Brain microvascular endothelial cell (primary cell): ENCODE measurements at regions not wholly inside any gene's neighbourhood (a gene's known extent, or its start where the extent isn't known, plus 50 kb on each side); places are given as distances from the start of the nearest gene placed in this dataset.

Experiments used
- DNase-seq: peaks from one replicate; pipeline ENCODE4 v3.0.0-alpha.2; 2020
- H3K27ac ChIP-seq: fragments of 250-450 bp; sonication (Bioruptor Pico); 2 replicates; pipeline ENCODE4 v1.5.1; 2020; ENCODE audit warnings: mild to moderate bottlenecking, moderate library complexity
- H3K27me3 ChIP-seq: fragments of 250-450 bp; sonication (Bioruptor Pico); replicated peaks from 2 replicates; pipeline ENCODE4 v1.5.1; 2020; ENCODE audit warnings: mild to moderate bottlenecking
- H3K36me3 ChIP-seq: fragments of 250-450 bp; sonication (Bioruptor Pico); replicated peaks from 2 replicates; pipeline ENCODE4 v1.5.1; 2020; ENCODE audit warnings: mild to moderate bottlenecking
- H3K4me3 ChIP-seq: 2 replicates; pipeline ENCODE4 v1.5.1; 2011; ENCODE audit warnings: low read depth, mild to moderate bottlenecking, control low read depth, low read length, moderate library complexity
- in situ Hi-C: cut with HindIII; loops from 2 replicates; pipeline ENCODE4 v1.10.0; 2017; ENCODE audit warnings: low sequenced_read_pairs, low pct_ligation_motif_present
- TF ChIP-seq, protein P1 (sequence below): IDR thresholded peaks from 2 replicates; pipeline ENCODE4 v1.5.1; 2011; ENCODE audit warnings: low read depth, mild to moderate bottlenecking, moderate library complexity, low read length, control low read depth, inconsistent platforms; ENCODE audit errors: missing control alignments

DNA sequence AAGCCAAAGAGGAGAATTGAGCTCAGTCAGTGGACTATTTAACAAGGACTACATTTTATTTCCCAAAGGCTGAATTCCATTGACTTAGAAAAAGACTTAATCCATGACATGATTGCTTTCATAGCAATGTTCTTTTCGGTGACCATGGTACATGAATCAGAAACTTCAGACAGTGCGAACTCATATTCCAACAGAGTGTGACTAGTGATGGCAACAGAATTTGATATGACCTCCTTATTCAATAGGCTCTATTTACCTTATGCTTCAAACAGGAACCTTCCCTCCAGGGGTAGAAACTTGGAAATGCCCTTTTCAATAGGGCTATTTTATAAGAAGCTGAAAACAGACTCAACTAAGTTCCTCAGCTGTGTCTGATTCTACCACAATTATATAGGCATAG, 191.9 kb downstream of the RND3 start:
- TF ChIP-seq, protein P1, sequence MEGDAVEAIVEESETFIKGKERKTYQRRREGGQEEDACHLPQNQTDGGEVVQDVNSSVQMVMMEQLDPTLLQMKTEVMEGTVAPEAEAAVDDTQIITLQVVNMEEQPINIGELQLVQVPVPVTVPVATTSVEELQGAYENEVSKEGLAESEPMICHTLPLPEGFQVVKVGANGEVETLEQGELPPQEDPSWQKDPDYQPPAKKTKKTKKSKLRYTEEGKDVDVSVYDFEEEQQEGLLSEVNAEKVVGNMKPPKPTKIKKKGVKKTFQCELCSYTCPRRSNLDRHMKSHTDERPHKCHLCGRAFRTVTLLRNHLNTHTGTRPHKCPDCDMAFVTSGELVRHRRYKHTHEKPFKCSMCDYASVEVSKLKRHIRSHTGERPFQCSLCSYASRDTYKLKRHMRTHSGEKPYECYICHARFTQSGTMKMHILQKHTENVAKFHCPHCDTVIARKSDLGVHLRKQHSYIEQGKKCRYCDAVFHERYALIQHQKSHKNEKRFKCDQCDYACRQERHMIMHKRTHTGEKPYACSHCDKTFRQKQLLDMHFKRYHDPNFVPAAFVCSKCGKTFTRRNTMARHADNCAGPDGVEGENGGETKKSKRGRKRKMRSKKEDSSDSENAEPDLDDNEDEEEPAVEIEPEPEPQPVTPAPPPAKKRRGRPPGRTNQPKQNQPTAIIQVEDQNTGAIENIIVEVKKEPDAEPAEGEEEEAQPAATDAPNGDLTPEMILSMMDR, result no peak
- in situ Hi-C loops, result no loop called here
- no peak overlapping the region for H3K4me3 ChIP-seq

DNA sequence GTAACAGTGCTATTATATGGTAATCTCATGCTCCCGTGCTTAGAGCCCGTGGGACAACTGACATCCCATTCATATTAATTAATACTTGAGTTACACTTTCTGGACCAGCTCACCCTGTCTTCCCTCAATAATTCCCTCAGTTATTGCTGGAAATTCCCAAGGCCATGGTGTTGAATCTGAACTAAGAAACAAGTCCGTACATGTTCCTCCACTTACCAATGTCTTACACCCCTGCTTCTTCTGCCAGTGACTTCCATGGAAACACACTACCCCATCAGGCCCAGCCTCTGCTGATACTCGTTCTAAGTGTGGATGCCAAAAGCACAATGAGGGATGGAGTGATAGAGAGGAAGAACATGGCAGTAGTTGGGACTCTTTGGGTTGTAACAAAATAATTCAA, 193.7 kb downstream of the RND3 start:
- no peaks in the 10 kb centered on the region for H3K36me3 ChIP-seq
- H3K27me3 ChIP-seq, result no peaks in the 10 kb centered on the region
- in situ Hi-C loops, result no loop called here
- DNase-seq, result no peak
- no peak overlapping the region for H3K27ac ChIP-seq
- TF ChIP-seq, protein P1, result no peak
- no peak overlapping the region for H3K4me3 ChIP-seq

More for the DNA sequence above, 191.9 kb downstream of the RND3 start:
- Histone ChIP-seq H3K36me3 (no peaks in the 10 kb centered on the region), H3K27me3 (no peaks in the 10 kb centered on the region), H3K27ac (no peak overlapping the region)
- no peak for DNase-seq

DNA sequence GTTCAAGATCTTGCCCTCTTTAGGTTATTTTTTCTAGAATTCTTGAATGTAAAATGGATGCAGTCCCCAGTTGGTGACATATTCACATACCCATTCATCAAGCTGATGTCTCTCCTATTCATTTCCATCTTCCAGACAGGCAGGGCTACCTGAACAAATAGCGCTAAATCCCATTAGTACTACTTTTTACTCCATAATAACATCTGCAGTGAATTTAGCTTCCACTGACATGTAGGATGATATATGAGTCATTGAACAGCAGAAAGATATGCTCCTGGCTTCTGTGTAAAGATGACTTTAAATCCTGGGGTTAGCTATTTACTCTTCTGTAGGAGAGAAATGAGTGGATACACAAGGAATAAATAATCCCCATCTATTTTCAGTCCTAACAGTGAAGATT, 194.7 kb downstream of the RND3 start:
- in situ Hi-C loops, result no loop called here
- TF ChIP-seq, protein P1, result no peak
- no peak overlapping the region for H3K4me3 ChIP-seq
- H3K27me3 ChIP-seq, result no peaks in the 10 kb centered on the region
- H3K27ac ChIP-seq, result no peak overlapping the region
- peak; percentile 4 for DNase-seq
- no peaks in the 10 kb centered on the region for H3K36me3 ChIP-seq

DNA sequence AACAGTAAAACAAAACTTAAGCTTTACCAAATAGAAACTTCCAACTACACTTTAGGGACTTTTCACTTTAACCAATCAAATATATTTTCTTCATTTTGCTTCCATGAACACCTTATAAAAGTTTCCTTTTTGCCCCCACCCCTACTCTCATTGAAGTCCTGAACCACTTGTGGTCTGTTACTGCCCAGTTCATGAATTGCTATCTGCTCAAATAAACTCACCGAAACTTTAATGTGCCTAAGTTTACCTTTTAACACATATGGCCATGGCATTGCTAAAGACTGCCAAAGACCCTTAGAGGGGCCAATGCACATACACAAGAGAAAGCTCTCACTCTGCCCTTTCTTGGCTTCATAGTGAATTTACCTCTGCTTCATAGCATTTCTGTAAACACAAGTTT, 195.3 kb downstream of the RND3 start:
- TF ChIP-seq, protein P1, result no peak

DNA sequence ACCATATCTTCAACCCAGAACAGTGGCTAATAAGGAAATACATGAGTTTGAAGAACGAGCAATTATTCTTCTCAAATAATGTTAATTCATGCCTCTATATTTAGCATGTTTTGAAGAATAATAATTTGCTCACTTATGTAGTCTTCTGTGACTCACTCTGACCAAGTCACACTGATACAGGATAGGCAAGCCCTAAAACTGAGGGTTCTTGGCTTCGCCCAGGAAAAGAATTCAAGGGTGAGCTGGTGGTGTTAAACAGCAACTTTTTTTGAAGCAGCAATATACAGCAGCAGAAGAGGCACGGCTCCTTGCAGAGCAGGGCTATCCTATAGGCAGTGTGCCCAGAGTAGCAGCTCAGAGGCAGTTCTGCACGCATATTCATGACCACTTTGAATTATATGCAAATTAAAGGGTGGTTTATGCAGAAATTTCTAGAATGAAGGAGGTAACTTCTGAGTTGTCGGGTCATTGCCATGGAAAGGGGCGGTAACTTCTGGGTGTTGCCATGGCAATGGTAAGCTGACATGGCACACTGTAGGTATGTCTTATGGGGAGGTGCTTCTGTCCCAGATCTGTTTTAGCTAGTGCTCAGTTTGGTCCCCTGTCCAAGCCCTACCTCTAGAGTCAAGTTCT, 200.6 kb downstream of the RND3 start:
- H3K36me3 ChIP-seq, result no peaks in the 10 kb centered on the region
- in situ Hi-C loops, result no loop called here
- no peak overlapping the region for H3K4me3 ChIP-seq
- DNase-seq, result no peak
- no peak overlapping the region for H3K27ac ChIP-seq
- no peaks in the 10 kb centered on the region for H3K27me3 ChIP-seq
- TF ChIP-seq, protein P1, result no peak

More for the DNA sequence above, 195.3 kb downstream of the RND3 start:
- Histone ChIP-seq H3K27ac (no peak overlapping the region), H3K4me3 (no peak overlapping the region), H3K36me3 (no peaks in the 10 kb centered on the region), H3K27me3 (no peaks in the 10 kb centered on the region)
- no peak for DNase-seq
- in situ Hi-C loops, result no loop called here

DNA sequence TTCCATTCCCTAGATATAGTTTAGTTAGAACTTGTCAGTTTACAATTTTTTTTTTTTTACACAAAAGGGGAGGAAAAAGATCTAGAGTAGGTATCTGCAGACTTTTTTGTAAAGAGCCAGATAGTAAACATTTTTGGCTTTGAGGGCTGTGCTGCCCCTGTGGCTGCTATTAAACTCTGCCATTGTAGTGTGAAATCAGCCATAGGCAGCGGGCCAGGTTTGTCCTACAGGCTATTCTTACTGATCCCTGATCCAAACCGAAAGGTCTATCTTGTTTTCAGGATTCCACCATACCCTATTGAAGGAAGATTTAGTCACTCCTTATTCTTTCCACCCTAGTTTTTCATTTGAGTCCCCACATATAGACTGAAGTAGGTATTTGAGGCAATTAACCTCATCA, 203.4 kb downstream of the RND3 start:
- TF ChIP-seq, protein P1, result no peak
- no peaks in the 10 kb centered on the region for H3K27me3 ChIP-seq
- no peaks in the 10 kb centered on the region for H3K36me3 ChIP-seq
- no peak overlapping the region for H3K4me3 ChIP-seq
- no peak overlapping the region for H3K27ac ChIP-seq
- in situ Hi-C loops, result no loop called here
- no peak for DNase-seq
